ENCODE measurements at regions not wholly inside any gene's neighbourhood (a gene's known extent, or its start where the extent isn't known, plus 50 kb on each side); places are given as distances from the start of the nearest gene placed in this dataset.

GRCh38 chr4:26005764-26006163 lies 91.7 kb downstream of the SMIM20 start:
- TF ChIP-seq MAFK (IDR thresholded peaks at IDR 0.05; ENCODE audit: low read depth, low read length) (no peak), FOSL1 (IDR thresholded peaks at IDR 0.05; ENCODE audit: insufficient read depth, low read depth, low read length) (no peak), EZH2 (IDR thresholded peaks at IDR 0.05; ENCODE audit: low read depth, low read length, severe bottlenecking) (no peak)

Measured in H1 (cell line).